Activated T-cell treated with anti-CD3 and anti-CD28 coated beads, Interleukin-2, amount 50 U/mL, for 4 hours (primary cell): ENCODE measurements at regions not wholly inside any gene's neighbourhood (a gene's known extent, or its start where the extent isn't known, plus 50 kb on each side); places are given as distances from the start of the nearest gene placed in this dataset.

Experiments used
- ATAC-seq, 2 donors: fragments of 200-7000 bp; cut with Tn5 transposase; one replicate each; pipeline ENCODE4 v1.10.0; 2021
- DNase-seq: peaks from one replicate; pipeline ENCODE4 v3.0.0-alpha.2; 2020
- H3K27me3 Mint-ChIP-seq: one replicate; pipeline ENCODE4 v1.8.0; 2021; ENCODE audit warnings: low read depth, mixed read lengths
- H3K36me3 Mint-ChIP-seq: one replicate; pipeline ENCODE4 v1.8.0; 2022; ENCODE audit warnings: mixed read lengths; ENCODE audit not compliant: insufficient read depth
- H3K4me1 Mint-ChIP-seq: one replicate; pipeline ENCODE4 v1.8.0; 2021; ENCODE audit warnings: low read depth, mixed read lengths
- H3K4me3 Mint-ChIP-seq: one replicate; pipeline ENCODE4 v1.8.0; 2021; ENCODE audit warnings: mild to moderate bottlenecking, moderate library complexity, mixed read lengths
- H3K9me3 Mint-ChIP-seq: one replicate; pipeline ENCODE4 v1.8.0; 2021; ENCODE audit warnings: mixed read lengths

DNA sequence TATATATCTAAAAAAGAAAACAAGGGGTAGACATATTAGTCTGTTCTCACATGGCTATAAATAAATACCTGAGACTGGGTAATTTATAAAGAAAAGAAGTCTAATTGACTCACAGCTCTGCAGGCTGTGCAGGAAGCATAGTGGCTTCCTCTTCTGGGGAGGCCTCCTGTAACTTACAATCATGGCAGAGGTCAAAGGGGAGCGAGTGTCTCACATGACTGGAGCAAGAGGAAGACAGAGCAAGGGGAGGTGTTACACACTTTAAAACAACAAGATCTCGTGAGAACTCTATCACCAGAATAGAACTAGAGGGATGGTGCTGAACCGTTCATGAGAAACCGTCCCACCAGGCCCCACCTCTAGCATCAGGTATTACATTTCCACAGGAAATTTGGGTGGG is 616.8 kb downstream of the TLE4 start:
- no peaks in the 10 kb centered on the region for H3K36me3 Mint-ChIP-seq
- H3K27me3 Mint-ChIP-seq = no peaks in the 10 kb centered on the region
- DNase-seq = no peak
- no peaks in the 10 kb centered on the region for H3K9me3 Mint-ChIP-seq
- no peaks in the 10 kb centered on the region for H3K4me1 Mint-ChIP-seq
- H3K4me3 Mint-ChIP-seq = no peak overlapping the region
- no peak for ATAC-seq

- DNase-seq (no peak), ATAC-seq (peak in 1 of 2 donors; percentile 14)
- H3K36me3 Mint-ChIP-seq = no peaks in the 10 kb centered on the region
- no peaks in the 10 kb centered on the region for H3K4me1 Mint-ChIP-seq
- H3K4me3 Mint-ChIP-seq = no peak overlapping the region
- peaks cover 3% of the 10 kb centered on the region for H3K27me3 Mint-ChIP-seq
- no peaks in the 10 kb centered on the region for H3K9me3 Mint-ChIP-seq
Measured at GRCh38 chr9:80185112-80185738, 613.5 kb downstream of the TLE4 start.

DNA sequence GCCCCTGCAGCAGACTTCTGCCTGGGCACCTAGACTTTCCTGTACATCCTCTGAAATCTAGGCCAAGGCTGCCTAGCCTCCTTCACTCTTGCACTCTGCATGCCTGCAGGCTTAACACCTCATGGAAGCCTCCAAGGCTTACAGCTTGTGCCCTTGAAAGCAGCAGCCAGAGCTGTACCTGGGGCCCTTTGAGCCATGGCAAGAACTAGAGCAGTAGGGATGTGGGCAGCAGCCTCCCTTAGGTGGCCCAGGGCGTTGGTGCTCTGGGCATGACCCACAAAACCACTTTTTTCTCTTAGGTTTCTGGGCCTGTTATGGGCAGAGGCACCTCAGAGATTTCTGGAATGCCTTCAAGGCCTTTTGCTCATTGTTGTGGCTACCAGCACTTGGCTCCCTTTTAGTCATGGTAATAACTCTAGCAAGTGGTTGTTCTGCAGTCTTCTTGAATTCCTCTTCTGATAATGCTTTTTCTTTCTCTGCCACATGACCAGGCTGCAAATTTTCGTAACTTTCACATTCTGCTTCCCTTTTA is 606.2 kb downstream of the TLE4 start:
- H3K9me3 Mint-ChIP-seq = peaks cover 9% of the 10 kb centered on the region
- H3K4me3 Mint-ChIP-seq = no peak overlapping the region
- DNase-seq (no peak), ATAC-seq (no peak)
- peaks cover 3% of the 10 kb centered on the region for H3K27me3 Mint-ChIP-seq
- no peaks in the 10 kb centered on the region for H3K4me1 Mint-ChIP-seq
- H3K36me3 Mint-ChIP-seq = no peaks in the 10 kb centered on the region

DNA sequence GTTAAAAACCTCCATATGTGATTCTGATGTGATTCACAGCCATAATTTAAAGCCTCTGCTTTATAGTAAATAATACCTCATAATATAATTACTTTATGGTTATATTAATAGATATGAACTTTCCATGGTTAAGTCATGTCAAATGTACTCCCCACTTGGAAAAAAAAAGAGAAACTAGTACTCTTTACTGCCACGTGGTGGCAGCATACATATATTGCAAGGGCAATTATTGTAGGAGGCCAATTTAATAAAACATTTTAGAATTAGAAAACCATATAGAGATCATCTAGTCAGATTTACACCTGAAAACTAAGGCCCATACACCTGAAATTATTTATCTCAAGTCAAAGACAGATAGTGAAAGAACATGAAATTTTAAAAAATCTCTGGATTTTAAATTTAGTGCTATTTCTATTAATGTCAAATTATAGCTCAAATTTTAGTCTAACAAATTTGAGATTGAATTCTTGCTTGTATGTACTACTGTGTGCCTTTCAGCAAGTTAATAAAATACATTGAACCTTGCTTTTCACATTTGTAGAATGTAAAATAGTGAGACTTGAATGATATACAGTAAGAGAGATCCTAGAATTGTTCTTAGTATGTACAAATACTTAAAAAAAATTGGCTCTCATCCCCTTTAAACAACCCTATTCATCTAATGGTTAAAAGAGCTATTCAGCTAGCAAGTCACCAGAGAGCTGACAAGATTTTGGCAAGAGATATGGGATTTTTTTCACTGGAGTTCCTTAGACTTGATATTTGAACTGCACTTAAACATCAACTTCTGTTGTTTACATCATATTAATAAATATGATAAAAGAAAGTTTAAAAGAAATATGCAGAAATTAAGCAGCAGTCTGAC is 603.8 kb downstream of the TLE4 start:
- Mint-ChIP-seq H3K36me3 (no peaks in the 10 kb centered on the region), H3K4me3 (no peak overlapping the region), H3K27me3 (no peaks in the 10 kb centered on the region), H3K9me3 (peaks cover 9% of the 10 kb centered on the region), H3K4me1 (no peaks in the 10 kb centered on the region)
- DNase-seq (no peak), ATAC-seq (no peak)

GRCh38 chr9:80163889-80164288 is 592.1 kb downstream of the TLE4 start:
- no peak for ATAC-seq
- DNase-seq = no peak
- no peaks in the 10 kb centered on the region for H3K9me3 Mint-ChIP-seq

DNA sequence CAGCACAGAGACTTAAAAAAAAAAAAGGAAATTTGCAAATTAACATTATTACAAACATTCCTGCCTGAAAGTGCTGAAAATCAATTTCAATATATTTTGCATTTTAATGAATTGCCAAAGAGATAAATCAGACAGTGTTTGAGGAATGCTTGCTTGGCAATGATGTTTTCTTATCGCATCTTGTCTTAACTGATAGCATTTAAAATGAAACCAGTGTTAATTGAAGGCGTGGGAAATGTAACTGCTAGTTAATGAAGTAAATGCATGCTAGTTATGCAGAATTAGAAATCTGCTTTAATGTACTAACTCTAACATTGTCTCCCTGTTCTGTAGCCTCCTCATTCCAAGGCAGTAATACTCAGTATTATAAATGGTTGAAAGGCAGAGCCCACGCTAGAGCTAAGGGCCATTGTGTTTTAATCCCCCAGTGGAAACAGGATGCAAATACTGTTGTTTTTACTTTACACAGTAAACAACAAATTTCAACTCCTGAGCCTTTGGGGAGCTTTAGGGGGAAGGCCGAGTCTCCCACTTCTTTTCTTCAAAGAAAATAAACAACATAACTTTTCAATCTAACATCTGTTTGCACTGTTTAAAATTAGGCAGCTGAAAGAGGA is 586.9 kb downstream of the TLE4 start:
- H3K27me3 Mint-ChIP-seq = peaks cover 4% of the 10 kb centered on the region
- no peaks in the 10 kb centered on the region for H3K36me3 Mint-ChIP-seq
- no peak for ATAC-seq
- H3K9me3 Mint-ChIP-seq = no peaks in the 10 kb centered on the region
- no peaks in the 10 kb centered on the region for H3K4me1 Mint-ChIP-seq
- DNase-seq = no peak
- H3K4me3 Mint-ChIP-seq = no peak overlapping the region

More at GRCh38 chr9:80163889-80164288, 592.1 kb downstream of the TLE4 start:
- no peak overlapping the region for H3K4me3 Mint-ChIP-seq
- H3K27me3 Mint-ChIP-seq = no peaks in the 10 kb centered on the region
- no peaks in the 10 kb centered on the region for H3K4me1 Mint-ChIP-seq
- no peaks in the 10 kb centered on the region for H3K36me3 Mint-ChIP-seq

DNA sequence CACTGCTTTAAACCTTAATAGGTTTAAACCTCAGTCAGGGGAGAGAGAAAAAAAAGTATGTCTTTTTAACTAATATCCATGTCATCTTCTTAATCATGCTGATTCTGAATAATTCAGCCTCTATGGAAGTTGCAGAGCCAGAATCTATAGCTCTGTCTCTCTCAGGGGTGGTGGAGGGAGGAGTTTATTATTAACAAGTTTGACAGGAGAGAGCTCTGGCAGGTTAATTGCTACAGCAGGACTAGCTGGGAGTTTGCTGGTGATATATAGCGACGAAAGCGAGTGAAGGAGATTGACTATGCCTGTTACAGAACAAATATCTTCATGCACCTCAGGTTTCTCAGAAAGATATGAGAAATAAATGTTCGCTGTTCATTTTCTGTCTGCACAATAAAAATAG is 586.4 kb downstream of the TLE4 start:
- DNase-seq = no peak
- Mint-ChIP-seq H3K4me1 (no peaks in the 10 kb centered on the region), H3K27me3 (peaks cover 4% of the 10 kb centered on the region), H3K9me3 (no peaks in the 10 kb centered on the region), H3K4me3 (no peak overlapping the region), H3K36me3 (no peaks in the 10 kb centered on the region)
- ATAC-seq = no peak

DNA sequence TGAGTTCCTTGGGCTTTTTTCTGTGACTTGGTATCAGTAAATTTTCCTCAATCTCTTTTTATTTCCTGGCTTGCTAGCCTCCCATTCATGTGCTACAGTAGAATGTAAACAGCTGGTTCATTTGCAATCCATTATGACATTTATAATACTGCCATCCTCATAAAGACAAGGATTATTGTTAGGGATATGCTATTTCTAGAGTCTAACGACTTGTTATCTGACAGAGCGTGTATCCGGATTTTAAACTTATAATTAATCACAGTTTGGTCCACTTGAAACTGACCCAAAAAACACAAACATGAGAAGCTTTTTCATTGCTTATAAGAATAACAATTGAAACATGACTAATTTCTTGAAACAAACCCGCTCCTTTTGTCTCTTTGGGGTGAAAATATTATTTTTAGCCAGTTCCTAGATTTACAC is 585.8 kb downstream of the TLE4 start:
- Mint-ChIP-seq H3K27me3 (peaks cover 4% of the 10 kb centered on the region), H3K36me3 (no peaks in the 10 kb centered on the region)

DNA sequence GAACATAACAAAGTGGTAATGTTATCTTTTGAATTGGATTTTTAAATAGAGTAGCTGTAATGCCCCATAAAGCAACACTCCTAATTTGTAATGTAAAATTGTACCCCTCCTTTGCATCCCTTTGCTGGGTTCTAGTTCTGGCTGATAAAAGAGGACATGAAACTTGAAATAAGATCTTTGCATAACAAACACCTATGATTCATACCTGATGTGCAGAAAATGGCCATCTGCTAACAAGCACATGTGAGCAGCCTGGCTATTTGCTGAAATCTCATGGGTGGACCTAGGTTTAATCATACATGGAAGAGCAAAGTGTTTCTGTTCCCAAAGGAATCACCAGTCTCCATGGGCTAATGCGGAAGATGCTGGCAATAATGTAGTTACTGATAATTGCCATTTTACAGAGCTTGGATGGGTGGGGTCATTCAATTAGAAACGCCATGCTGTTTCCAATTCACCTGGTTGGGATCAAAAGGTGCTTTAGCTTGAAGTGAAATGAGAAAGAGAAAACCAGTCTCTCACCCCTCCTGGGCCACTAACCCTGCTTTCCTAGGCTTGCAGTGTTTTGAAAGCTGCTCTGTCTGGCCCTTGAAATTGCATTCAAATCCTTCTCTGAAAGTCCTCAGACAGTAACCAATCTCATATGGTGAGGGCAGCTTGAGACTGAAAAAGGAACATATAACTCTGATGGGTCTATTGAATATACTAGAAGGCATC is 585.1 kb downstream of the TLE4 start:
- no peak for DNase-seq
- no peaks in the 10 kb centered on the region for H3K9me3 Mint-ChIP-seq
- H3K27me3 Mint-ChIP-seq = peaks cover 4% of the 10 kb centered on the region
- ATAC-seq = no peak
- H3K4me3 Mint-ChIP-seq = no peak overlapping the region
- H3K36me3 Mint-ChIP-seq = no peaks in the 10 kb centered on the region
- H3K4me1 Mint-ChIP-seq = no peaks in the 10 kb centered on the region

More for the DNA sequence above, 585.8 kb downstream of the TLE4 start:
- Mint-ChIP-seq H3K4me1 (no peaks in the 10 kb centered on the region), H3K9me3 (no peaks in the 10 kb centered on the region), H3K4me3 (no peak overlapping the region)
- ATAC-seq (no peak), DNase-seq (no peak)

- H3K4me1 Mint-ChIP-seq = no peaks in the 10 kb centered on the region
- ATAC-seq (no peak), DNase-seq (no peak)
- H3K27me3 Mint-ChIP-seq = peaks cover 4% of the 10 kb centered on the region
- no peaks in the 10 kb centered on the region for H3K9me3 Mint-ChIP-seq
- H3K36me3 Mint-ChIP-seq = no peaks in the 10 kb centered on the region
- no peak overlapping the region for H3K4me3 Mint-ChIP-seq
Measured at GRCh38 chr9:80156262-80156661, 584.5 kb downstream of the TLE4 start.

DNA sequence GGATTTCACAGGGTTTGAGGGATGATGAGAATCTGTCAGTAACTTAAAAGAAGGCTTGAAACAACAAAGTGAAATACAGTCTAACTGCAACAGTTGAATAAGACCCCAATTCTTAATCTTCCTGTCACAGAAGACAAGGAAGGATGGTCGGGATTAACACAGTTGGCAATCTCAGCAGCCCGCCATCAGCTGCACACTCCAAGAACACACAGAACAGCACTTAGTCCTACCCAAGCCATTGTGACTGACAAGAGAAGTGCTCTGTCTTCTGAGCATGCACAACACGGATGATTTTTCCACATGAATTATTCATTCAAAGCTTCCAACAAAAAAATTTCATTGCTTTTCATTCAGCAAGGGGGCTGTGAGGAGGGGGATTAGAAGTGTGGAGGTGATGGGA is 576.1 kb downstream of the TLE4 start:
- peaks cover 10% of the 10 kb centered on the region for H3K9me3 Mint-ChIP-seq
- DNase-seq (no peak), ATAC-seq (no peak)
- no peak overlapping the region for H3K4me3 Mint-ChIP-seq
- no peaks in the 10 kb centered on the region for H3K4me1 Mint-ChIP-seq
- H3K36me3 Mint-ChIP-seq = no peaks in the 10 kb centered on the region
- no peaks in the 10 kb centered on the region for H3K27me3 Mint-ChIP-seq

DNA sequence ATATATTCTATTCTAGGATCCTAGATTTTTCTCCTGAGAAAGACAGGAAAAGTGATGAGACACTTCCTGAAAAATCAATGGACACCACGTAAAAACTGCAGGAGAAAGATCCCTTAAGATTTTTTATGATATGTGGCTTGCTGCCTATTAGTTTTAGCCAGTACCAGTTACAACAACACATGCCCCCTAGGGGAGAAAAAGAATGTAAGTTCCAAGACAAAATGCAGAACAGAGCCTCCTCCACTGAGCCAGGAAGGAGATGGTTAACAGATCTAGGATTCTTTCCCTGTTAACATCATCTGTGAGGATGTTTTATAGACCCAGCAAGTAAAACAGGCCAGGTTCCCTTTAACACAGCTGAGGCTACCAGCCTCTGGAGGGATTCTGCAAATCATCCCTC is 574.7 kb downstream of the TLE4 start:
- Mint-ChIP-seq H3K4me3 (no peak overlapping the region), H3K9me3 (peaks cover 10% of the 10 kb centered on the region), H3K4me1 (no peaks in the 10 kb centered on the region), H3K27me3 (no peaks in the 10 kb centered on the region), H3K36me3 (no peaks in the 10 kb centered on the region)
- DNase-seq = no peak
- ATAC-seq = no peak

- ATAC-seq (no peak), DNase-seq (no peak)
- Mint-ChIP-seq H3K9me3 (peaks cover 10% of the 10 kb centered on the region), H3K27me3 (no peaks in the 10 kb centered on the region), H3K36me3 (no peaks in the 10 kb centered on the region), H3K4me3 (no peak overlapping the region), H3K4me1 (no peaks in the 10 kb centered on the region)
Measured at GRCh38 chr9:80144856-80145255, 573.1 kb downstream of the TLE4 start.

DNA sequence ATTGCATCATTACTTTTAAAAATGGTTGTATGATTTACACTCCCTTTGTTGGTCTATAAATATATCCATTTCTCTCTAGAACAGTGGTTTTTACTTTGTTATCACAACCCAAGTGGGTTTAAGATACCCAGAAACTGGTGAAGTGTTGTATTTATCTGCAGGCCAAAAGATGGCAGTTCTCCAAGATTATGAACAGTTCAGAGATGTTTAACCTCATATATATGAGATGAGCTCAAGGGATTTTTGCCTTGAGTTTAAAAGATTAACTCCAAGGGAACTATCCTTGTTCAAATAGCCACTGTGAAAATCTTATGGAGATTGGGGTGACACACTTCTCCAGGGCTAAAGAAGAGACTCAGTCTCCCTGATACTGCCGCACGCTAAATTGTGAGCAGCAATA is 572.6 kb downstream of the TLE4 start:
- no peak for DNase-seq
- H3K36me3 Mint-ChIP-seq = no peaks in the 10 kb centered on the region
- ATAC-seq = no peak
- no peak overlapping the region for H3K4me3 Mint-ChIP-seq
- no peaks in the 10 kb centered on the region for H3K4me1 Mint-ChIP-seq
- H3K27me3 Mint-ChIP-seq = no peaks in the 10 kb centered on the region
- peaks cover 5% of the 10 kb centered on the region for H3K9me3 Mint-ChIP-seq
